C1 segment of cervical spinal cord (tissue), 14 donors: ENCODE measurements at regions not wholly inside any gene's neighbourhood (a gene's known extent, or its start where the extent isn't known, plus 50 kb on each side); places are given as distances from the start of the nearest gene placed in this dataset.

ENCODE experiments used
- DNase-seq, 14 donors: peaks; one replicate each; lab custom pipeline; 2025; lab: John Stamatoyannopoulos, UW

DNA sequence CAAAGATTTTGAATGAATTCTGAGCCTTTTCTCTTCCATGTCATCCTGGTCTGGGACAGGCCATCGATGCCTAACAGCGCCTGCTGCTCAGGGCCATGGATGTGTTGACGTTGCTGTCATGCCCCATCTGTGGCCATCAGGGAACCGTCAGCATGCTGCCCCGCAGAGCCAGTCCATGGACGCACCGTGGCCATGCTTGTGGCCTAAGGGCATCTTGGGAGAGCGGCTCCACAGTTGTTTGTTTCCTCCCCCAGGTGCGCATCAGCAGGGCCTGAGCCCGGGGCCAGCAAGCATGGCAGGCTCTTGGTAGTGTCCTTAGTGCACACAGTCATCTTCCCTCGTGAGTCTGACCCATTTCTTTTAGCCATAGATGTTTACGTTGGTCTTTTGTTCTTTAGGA is 142.7 kb downstream of the VAPA start:
- DNase-seq: no peak

DNA sequence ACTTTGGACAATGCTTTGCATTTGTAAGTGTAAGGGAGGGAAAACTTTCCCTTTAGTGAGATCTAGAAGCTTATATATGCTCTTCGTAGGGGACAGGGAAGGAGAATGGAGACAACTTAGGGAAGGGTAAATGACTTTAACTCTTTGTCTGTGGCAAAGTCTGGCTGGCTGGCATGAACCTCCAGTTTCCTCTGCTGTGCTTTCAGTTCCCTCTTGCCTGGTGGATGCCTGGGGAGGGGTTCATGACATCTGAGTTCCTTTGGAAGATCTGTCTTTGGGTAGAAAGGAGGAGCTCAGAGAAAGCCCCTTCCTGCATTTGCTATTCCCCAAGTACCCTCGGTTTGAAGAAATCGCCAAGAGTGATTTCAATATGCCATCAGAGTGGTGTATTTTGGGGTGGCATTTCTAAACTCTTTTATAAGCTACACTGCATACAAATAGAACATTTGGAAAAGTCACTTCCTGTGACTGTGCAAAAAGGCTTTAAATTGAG is 143.6 kb downstream of the VAPA start:
- DNase-seq: peak in 2 of 14 donors; percentile 23 to 26

DNA sequence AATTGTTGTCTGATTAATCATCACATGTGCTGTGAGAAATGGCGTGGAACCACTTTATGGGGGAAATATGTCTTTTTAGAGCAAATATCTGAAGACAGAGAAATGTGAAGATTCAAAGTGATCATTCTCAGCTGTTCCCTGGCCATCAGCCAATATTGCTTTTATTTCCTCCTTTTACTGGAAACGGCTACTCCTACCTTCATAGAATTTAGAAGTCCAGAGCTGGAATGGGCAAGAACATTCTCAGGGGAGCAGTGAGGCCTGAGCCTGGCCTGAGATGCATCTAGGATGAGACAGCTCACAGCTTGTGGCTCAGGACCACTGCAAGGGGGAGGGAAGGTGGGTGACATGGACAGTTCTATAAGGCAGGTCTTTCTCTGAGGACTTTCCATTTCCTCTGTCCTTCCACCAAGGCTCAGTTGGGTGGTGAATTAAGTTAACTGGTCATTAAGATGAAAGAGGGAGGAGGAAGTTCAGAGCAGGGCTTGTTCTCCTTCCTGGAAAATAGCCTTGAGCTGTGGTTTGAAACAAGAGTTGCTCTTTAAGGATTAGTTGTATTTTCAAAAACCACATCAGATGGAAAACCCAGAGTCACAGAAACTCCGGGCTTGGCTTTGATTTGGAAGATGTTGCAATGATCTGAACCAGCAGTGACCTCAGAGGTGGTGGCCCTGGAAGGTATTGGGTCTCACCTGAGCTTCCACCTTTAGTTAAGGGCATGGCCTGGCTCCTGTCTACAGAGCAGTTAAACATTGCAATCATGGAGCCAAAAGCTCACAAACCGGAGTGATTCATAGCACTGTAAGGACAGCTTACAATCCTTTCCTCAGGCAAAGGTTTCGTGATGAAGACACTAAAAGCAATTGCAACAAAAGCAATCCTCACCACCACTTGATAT is 144.3 kb downstream of the VAPA start:
- DNase-seq: peak in 1 of 14 donors; percentile 8

DNA sequence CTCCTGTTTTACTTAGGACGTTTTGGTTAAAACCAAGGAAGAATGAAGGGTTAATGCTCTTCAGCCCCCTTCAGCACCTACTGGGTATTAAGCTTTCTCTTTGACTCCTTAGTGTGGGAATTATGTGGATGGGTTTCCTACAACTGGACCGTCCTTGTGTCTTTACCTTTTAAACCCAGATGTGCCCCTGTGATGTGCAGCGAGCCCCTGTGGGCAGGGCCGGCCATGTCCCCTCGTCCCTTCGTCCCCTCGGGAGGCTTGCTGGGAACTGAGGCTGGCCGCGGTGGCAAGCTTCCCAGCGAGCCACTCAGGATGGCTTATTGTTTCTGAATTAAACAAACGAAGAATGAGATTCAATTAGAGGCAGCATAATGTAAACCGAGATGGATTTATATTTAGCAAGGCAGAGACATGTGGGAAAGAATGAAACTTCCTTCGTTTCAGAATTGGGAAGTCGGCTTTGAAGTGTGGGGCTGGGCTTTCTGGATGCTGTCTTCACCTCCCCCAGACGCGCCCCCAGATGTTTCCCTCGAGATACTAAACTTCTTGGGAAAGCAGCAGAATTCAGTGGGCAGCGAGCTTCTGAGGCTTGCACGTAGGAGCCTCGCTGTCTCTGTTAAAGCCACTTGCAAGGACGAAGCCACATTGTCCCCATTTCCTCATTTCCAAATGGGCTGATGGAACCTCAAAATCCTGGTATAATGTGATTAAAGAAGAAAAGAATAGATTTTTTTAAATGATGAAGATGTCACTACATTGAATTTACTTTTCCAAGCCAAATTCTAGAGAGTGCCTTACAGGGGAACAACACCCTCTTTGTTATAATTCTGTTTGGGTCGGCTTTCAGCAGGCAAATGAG is 146.0 kb downstream of the VAPA start:
- peak in 5 of 14 donors; percentile 16 to 51 (median 30) for DNase-seq

- peak in 7 of 14 donors; percentile 7 to 76 (median 38) for DNase-seq
Observed at GRCh38 chr18:10060469-10060782, 146.6 kb downstream of the VAPA start.

- no peak for DNase-seq
Observed at GRCh38 chr18:10060841-10061240, 147.0 kb downstream of the VAPA start.

DNA sequence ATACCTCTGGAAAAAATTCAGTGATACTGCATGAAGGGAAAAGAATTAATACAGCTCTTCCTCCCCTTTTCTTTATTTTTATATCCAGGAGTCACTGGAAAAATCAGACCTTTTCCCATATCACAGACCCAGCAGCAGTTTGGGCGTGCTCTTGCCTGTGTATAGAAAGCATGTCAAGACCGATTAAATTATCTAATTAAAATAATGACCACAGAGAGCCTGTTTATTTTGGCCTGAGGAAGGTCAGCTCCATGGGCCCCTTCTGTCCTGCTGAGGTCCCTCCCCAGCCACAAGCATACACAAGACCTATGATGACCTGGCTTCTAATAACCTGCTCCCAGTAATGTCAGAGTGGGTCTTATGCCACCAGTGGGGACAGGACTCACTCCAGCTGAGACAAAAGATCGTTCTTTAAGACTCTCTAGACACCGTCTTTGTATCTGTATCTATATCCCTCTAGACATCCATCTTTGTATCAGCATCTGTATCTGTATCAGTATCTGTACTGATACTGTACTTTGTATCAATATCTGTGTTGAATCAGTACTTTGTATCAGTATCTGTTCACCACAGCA is 147.8 kb downstream of the VAPA start:
- DNase-seq: no peak

- DNase-seq: no peak
Observed at GRCh38 chr18:10062302-10063300, 148.8 kb downstream of the VAPA start.

DNA sequence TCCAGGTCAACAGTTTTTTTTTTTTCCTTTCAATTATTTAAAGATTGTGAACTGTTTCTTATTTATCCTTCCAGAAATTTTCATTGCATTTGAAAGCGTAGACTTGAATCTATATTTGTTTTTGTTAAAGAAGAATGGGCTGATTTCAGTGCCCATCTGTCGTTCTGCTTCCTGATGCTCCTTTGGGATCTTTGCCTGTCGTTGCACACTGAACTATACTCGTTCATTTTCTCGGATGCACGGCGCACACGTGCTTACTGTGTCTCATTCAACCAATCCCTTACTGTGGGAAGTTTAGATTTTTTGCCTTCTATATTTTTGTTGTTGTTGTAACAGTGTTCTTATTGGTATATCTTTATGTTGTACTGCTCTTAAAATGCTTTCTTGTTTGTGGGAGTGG is 149.7 kb downstream of the VAPA start:
- no peak for DNase-seq

- DNase-seq: no peak
Observed at GRCh38 chr18:10064267-10064666, 150.5 kb downstream of the VAPA start.

- no peak for DNase-seq
Observed at GRCh38 chr18:10065296-10065695, 151.5 kb downstream of the VAPA start.

DNA sequence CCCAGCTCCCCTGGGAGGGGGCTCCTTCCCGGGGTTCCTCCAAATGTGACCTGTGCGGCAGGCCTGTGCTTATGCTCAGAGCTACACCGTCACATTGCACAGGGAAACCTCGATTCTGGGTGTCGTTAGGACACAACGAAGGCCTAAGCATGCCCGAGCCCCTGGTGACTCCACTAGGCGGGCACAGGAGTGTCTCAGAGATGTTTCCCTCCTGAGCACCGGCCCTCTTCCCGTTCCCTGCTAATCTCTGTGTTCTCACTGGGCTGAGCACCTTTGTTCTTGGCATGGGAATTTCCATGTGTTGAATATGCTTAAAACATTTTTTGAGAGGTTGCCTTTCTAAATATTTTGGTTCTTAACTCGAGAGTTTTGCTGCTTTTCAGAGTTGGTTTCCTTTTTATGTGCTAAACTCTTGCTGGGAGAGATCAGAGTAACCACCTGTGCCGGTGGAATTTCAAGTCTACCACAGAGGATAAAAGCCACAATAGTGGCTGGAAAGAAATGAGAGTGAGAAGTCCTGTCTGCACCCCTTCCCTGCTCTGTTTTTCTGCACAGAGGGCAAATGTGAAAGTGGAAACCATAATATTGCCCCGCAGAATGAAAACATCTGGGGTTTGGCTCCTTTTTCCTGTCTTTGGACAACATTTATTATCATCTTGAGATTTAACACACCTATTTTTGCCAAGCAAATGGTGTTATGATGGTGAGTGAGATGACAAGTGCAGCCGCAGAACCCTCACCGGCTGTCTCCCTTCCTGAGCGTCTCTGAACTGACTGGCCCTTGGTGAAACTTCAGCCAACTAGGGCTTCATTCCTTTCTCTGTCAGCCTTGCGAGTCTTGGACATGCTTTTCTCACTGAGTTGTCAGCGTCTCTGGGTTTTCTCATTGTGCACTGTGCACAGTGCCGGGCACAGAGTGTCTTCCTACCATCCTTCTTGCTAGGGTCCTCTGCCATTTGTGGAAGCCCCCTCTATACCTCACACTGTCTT is 154.1 kb downstream of the VAPA start:
- DNase-seq: no peak

GRCh38 chr18:10068766-10069567 is 155.2 kb downstream of the VAPA start:
- no peak for DNase-seq

GRCh38 chr18:10070561-10071000 is 156.8 kb downstream of the VAPA start:
- no peak for DNase-seq

DNA sequence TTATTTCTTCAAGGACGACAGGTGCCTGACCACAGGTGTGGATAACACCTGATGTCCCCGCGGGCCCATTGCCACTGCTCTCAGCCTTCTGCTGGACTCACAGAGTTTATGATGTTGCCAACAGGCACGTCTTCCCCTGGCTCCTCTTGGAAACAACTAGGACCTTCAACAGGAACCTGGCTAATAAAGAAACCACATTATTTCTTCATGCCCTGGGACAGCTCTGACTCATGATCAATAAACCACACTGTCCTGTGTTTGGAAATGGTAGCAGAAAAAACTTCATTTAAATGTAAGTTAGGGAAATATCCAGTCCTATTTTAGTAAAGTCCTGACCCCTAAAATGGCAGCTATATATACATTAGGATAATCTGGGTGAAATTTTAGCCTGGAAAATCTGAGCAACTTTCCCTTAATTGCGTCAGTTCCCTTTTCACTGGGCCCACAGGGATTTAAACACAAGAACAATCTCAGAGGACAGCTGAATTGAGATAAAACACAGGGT is 158.9 kb downstream of the VAPA start:
- no peak for DNase-seq

- DNase-seq: no peak
Observed at GRCh38 chr18:10074110-10074509, 160.3 kb downstream of the VAPA start.

GRCh38 chr18:10074728-10075127 is 160.9 kb downstream of the VAPA start:
- DNase-seq: no peak

- no peak for DNase-seq
Observed at GRCh38 chr18:10076502-10077030, 162.8 kb downstream of the VAPA start.
